GM10266 (cell line): ENCODE measurements at regions not wholly inside any gene's neighbourhood (a gene's known extent, or its start where the extent isn't known, plus 50 kb on each side); places are given as distances from the start of the nearest gene placed in this dataset.

Experiments
- DNase-seq: peaks from one replicate; pipeline ENCODE4 v3.0.0; 2012; ENCODE audit errors: extremely low spot score
- TF ChIP-seq, protein P1 (sequence below): IDR thresholded peaks from 2 replicates; pipeline ENCODE4 v1.5.1; 2012; ENCODE audit warnings: mild to moderate bottlenecking, low read depth; ENCODE audit not compliant: control insufficient read depth, insufficient read depth; ENCODE audit errors: missing control alignments

DNA sequence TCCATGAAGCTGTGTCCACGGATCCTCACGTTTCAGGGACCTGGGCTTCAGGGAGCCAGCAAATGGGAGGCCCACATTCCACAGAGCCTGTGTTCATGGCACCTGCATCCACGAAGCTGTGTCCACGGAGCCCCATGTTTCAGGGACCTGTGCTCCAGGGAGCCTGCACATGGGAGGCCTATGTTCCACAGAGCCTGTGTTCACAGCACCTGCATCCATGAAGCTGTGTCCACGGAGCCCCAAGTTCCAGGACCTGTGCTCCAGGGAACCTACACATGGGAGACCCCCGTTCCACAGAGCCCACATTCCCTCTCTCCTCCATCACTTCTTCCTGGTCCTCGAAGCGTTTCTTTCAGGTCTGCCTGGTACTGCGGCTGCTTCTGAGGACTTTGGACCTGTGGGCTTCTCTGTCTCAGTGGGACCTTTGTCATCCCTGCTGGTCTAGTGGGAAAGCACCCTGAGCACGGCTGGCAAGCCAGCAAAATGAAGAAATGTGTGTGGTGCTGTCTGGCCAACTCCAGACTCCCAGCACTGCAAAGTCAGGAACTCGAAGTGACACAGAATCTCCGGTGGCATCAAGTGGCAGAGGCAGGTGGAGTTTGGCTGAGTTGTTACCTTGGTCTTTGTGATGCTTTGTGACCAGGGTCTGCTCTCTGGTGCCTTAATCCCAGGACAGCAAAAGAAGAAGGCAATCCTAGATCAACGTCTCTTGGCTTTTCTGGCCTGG lies 245.9 kb downstream of the DLL1 start:
- TF ChIP-seq, protein P1, sequence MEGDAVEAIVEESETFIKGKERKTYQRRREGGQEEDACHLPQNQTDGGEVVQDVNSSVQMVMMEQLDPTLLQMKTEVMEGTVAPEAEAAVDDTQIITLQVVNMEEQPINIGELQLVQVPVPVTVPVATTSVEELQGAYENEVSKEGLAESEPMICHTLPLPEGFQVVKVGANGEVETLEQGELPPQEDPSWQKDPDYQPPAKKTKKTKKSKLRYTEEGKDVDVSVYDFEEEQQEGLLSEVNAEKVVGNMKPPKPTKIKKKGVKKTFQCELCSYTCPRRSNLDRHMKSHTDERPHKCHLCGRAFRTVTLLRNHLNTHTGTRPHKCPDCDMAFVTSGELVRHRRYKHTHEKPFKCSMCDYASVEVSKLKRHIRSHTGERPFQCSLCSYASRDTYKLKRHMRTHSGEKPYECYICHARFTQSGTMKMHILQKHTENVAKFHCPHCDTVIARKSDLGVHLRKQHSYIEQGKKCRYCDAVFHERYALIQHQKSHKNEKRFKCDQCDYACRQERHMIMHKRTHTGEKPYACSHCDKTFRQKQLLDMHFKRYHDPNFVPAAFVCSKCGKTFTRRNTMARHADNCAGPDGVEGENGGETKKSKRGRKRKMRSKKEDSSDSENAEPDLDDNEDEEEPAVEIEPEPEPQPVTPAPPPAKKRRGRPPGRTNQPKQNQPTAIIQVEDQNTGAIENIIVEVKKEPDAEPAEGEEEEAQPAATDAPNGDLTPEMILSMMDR, result no peak
- no peak for DNase-seq

DNA sequence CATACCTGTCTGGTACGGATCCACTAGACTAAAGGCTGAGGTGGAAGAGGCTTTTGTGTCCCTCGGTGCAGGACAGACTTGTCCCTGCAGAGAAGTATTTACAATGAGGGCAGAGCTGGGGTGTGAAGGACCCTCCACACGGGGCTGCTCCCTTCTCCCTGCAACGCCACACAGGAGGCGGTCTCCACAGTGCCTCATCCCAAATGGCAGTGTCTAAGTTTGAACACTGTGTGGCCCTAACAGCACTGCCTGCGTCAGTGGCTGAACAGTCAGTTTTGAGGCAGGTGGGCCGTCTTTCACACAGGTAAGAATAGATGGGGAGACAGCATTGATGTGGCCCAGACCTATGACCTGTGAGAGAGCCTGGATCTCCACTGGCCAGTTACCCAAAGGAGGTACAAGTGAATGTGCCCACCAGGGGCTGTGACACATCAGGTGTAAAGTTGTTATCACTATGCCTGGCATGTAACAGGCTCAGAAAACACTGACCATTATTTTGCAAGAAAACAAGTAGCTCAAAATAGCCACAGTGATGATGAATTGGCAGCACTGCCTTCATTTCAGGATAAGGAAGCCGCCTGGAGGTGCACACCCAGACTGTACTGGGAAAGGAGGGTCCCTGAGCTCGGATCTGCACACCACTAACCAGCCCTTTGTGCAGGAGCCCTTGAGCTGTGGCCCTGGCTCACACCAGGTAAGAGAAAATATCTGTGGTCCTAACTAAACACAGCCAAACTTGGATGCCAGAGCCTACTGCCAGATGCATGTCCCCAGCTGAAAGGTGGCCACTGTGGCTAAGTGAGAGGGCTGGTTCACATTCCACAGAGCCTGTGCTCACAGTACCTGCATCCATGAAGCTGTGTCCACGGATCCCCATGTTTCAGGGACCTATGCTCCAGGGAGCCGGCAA lies 246.7 kb downstream of the DLL1 start:
- TF ChIP-seq, protein P1, result no peak
- DNase-seq, result no peak

DNA sequence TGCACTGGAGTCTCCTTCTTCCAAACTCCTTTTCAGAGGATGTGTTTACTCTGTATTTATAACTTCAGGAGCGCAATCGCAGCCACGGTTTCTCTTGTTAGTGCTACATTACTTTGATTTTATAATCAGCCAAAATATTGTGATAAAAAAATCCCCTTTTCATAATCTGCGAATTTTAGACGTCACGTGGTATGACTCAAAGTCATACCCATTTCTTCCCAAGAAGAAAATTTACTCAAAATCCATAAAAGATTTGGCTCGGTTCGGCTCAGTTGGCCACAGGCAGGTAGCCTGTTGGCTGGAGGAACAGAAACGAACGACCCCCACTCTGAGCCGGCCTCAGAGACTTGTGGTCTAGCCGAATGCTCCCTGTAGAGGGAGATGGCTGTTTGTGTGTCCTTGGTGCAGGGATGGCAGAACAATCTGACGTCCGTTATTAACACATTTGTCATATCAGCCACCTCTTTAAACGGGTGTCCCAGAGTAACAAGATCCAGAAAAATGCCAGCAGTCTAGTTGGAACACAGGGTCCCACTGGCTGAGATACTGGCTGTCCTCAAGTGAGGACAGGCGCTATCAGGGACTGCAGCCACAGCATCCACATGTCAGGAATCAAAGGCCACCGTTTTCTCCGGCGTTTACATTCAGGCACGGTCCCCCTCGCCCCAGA lies 247.6 kb downstream of the DLL1 start:
- no peak for DNase-seq
- TF ChIP-seq, protein P1, result no peak

DNA sequence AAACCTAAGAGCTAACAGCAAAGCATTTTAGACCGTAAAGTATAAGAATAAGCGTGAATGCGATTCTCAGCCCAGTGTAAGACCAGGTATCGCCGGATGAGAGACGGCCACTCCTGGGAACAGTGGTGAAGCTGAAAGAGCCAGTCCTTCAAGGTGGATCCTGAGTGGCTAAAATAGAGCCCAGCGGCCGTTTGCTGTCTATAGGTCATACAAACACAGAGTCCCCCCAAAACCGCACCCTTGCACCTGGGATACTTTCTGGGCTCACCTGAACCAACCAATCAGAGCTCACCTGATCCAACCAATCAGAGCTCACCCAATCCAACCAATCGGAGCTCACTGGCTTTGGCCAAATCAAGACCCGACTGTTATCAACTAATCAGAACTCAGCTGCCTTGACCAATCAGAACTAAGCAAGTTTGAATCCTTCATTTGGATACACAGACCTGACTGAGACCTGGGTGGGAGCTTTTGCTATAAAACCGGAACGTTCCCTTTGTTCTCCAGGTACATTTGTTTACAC lies 248.2 kb downstream of the DLL1 start:
- no peak for DNase-seq
- TF ChIP-seq, protein P1, result no peak

DNA sequence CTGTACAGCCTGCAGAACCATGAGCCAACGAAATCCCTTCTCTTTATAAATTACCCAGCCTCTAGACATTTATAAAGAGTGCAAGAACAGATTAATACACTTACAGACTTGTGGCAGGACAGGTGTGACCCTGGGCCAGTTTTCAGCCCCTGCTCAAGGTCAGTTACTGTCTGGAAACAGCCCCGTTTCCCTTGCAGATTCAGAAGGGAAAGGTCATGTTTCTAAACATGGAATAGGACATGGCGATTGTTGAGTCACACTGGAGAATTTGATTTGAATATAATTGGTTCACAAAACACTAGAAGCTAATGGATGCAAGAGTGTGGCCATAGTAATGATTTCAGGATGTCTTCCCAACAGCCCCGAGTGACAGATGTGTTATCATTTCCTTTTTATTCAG lies 248.8 kb downstream of the DLL1 start:
- TF ChIP-seq, protein P1, result no peak
- no peak for DNase-seq

DNA sequence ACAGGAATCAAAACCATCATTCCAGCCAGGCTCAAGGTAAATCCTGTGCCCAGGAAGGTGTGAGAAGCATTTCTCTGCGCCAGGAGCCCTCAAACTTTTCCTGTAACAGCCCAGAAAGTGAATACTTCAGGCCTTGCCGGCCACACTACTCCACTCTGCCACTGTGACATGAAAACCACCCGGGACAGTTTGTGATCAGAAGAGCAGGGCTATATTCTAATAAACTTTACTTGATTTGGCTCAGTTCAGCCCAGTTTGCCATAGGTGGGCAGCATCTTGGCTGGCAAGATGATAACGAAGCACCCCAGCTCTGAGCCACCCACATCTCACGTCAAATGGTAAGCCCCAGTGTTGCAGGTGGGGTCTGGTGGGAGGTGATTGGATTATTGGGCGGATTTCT lies 249.4 kb downstream of the DLL1 start:
- TF ChIP-seq, protein P1, result no peak
- DNase-seq, result no peak

DNA sequence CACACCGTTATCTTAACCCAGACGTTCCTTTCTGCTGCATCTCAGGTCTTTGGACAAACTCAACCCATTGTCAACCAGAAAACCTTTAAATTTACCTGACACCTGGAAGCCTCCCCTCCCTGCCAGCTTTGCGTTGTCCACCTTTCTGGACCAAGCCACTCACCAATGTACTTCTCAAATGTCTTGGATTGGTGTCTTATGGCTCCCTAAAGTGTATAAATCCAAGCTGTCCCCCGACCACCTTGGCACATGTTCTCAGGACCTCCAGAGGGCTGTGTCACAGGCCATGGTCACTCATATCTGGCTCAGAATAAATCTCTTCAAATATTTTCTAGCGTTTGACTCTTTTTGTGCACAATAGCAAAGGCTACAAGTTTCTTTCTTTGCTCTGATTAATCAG lies 250.0 kb downstream of the DLL1 start:
- TF ChIP-seq, protein P1, result no peak
- no peak for DNase-seq
